BLaER1 (cell line): ENCODE measurements at regions not wholly inside any gene's neighbourhood (a gene's known extent, or its start where the extent isn't known, plus 50 kb on each side); places are given as distances from the start of the nearest gene placed in this dataset.

Source experiments
- H3K27ac ChIP-seq: shearing (Covaris generic); formaldehyde crosslinking; 2 replicates; pipeline ENCODE4 v1.8.1; 2022
- H3K27me3 ChIP-seq: shearing (Covaris generic); formaldehyde crosslinking; 2 replicates; pipeline ENCODE4 v1.8.1; 2022
- H3K36me3 ChIP-seq: shearing (Covaris generic); formaldehyde crosslinking; 2 replicates; pipeline ENCODE4 v1.8.1; 2022
- H3K4me1 ChIP-seq: shearing (Covaris generic); formaldehyde crosslinking; 2 replicates; pipeline ENCODE4 v1.8.1; 2022
- H3K4me2 ChIP-seq: shearing (Covaris generic); formaldehyde crosslinking; 2 replicates; pipeline ENCODE4 v1.8.1; 2022
- H3K4me3 ChIP-seq: shearing (Covaris generic); formaldehyde crosslinking; 2 replicates; pipeline ENCODE4 v1.8.1; 2022
- H3K9ac ChIP-seq: shearing (Covaris generic); formaldehyde crosslinking; 2 replicates; pipeline ENCODE4 v1.8.1; 2022
- H3K9me3 ChIP-seq: shearing (Covaris generic); formaldehyde crosslinking; 2 replicates; pipeline ENCODE4 v1.8.1; 2022
- H4K20me1 ChIP-seq: shearing (Covaris generic); formaldehyde crosslinking; 2 replicates; pipeline ENCODE4 v1.8.1; 2022
- Cebpa-rat ChIP-seq: shearing (Covaris generic); IDR thresholded peaks from 2 replicates; pipeline ENCODE4 v1.8.1; 2022

DNA sequence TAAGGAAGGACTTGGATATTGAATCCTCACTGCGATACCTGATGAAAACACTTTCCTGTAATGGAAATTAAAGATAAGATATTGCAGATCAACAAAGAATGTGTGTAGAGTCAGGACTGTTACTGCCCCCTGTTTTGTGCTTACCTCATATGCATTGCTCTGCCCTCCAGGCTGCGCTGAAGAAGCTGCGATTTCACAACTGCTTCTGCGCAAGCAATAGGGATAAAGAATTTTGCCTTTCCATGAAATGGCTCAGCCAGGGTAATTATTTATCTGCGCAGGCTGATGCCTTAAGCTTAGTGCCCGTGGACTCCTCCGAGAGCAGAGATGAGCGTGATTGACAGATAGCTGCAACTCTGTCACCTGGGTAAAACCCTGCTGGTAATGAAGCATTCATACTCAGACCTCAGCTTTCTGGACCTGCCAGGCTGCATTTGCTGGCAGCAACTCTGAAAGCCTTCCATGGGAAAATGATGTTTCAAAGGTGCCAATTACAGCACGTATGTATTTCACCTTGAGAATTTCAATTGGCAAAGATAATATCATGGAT, 370.6 kb downstream of the SAMD5 start:
- H3K4me3 ChIP-seq, result no peak overlapping the region
- H3K27me3 ChIP-seq, result no peaks in the 10 kb centered on the region
- TF ChIP-seq Cebpa-rat, result no peak
- H3K9me3 ChIP-seq, result no peaks in the 10 kb centered on the region
- no peak overlapping the region for H3K9ac ChIP-seq
- no peaks in the 10 kb centered on the region for H4K20me1 ChIP-seq
- H3K4me2 ChIP-seq, result no peak overlapping the region
- peaks cover 7% of the 10 kb centered on the region; the same call in 1 of the 2 replicates for H3K4me1 ChIP-seq
- no peaks in the 10 kb centered on the region for H3K36me3 ChIP-seq
- no peak overlapping the region for H3K27ac ChIP-seq

DNA sequence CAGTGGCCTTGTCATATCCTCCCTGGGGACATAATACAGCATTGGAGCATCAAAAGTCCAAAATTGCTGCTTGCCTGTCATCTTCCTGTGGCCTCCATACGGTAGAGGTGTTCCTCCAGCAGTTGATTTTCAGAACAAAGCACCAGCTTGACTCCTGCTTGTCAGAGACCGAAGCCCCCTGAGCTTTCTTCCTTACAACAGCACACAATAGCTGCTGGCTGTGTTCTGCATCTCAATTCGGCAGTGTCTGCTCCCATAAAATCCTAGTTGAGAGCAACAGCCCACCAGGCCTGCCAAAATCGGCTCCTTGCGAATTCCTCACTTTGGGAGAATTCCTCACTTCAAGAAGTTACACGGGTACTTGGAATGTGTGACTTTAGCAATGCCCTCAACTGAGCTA, 372.9 kb downstream of the SAMD5 start:
- no peak for TF ChIP-seq Cebpa-rat
- H3K9ac ChIP-seq, result no peak overlapping the region
- H3K36me3 ChIP-seq, result no peaks in the 10 kb centered on the region
- H3K9me3 ChIP-seq, result no peaks in the 10 kb centered on the region
- H3K4me2 ChIP-seq, result no peak overlapping the region; the same call in 1 of the 2 replicates
- H4K20me1 ChIP-seq, result no peaks in the 10 kb centered on the region
- H3K4me1 ChIP-seq, result peaks cover 7% of the 10 kb centered on the region; the same call in 1 of the 2 replicates
- no peak overlapping the region for H3K27ac ChIP-seq
- H3K4me3 ChIP-seq, result no peak overlapping the region
- no peaks in the 10 kb centered on the region for H3K27me3 ChIP-seq

DNA sequence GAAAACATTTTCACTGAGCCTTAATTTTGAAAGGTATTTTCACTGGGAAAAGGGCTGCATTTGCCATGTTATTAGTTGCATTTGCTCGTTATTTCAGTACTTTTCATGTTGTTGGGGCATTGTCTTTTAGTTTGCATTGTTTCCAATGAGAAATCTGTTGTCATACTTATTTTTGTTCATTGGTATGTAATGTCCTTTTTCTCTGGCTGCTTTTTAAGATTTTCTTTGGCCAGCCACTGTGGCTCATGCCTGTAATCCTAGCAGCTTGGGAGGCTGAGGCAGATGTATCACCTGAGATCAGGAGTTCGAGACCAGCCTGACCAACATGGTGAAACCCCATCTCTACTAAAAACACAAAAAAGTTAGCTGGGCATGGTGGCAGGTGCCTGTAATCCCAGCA, 379.9 kb downstream of the SAMD5 start:
- H3K9me3 ChIP-seq, result no peaks in the 10 kb centered on the region
- TF ChIP-seq Cebpa-rat, result no peak
- no peaks in the 10 kb centered on the region for H3K4me1 ChIP-seq
- no peak overlapping the region for H3K27ac ChIP-seq
- no peaks in the 10 kb centered on the region for H4K20me1 ChIP-seq
- H3K4me2 ChIP-seq, result no peak overlapping the region
- no peak overlapping the region for H3K9ac ChIP-seq
- no peaks in the 10 kb centered on the region for H3K27me3 ChIP-seq
- no peak overlapping the region for H3K4me3 ChIP-seq
- no peaks in the 10 kb centered on the region for H3K36me3 ChIP-seq

DNA sequence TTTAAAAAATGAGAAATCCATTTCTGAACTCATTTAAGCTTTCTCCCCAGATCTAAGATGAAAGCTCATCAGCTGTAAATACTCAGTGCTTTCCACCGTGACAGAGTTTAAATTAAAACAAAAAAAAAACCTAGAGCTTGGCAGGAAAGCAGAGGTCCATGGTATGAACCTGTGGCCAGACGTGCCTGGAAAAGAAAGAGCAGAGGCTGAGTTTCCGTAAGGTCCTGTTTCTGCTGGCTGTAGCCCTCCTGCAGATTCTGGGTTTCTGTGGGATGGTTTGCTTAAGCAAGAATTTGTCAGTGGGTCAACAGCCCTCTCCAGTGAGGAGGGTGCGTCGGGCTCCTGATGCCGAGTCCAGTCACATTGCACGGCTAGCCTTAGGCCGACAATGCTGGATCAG, 383.2 kb downstream of the SAMD5 start:
- no peak for TF ChIP-seq Cebpa-rat
- Histone ChIP-seq H3K36me3 (no peaks in the 10 kb centered on the region), H3K9ac (no peak overlapping the region), H3K4me1 (no peaks in the 10 kb centered on the region), H4K20me1 (no peaks in the 10 kb centered on the region), H3K9me3 (no peaks in the 10 kb centered on the region), H3K4me3 (no peak overlapping the region), H3K27me3 (no peaks in the 10 kb centered on the region), H3K27ac (no peak overlapping the region), H3K4me2 (no peak overlapping the region)

DNA sequence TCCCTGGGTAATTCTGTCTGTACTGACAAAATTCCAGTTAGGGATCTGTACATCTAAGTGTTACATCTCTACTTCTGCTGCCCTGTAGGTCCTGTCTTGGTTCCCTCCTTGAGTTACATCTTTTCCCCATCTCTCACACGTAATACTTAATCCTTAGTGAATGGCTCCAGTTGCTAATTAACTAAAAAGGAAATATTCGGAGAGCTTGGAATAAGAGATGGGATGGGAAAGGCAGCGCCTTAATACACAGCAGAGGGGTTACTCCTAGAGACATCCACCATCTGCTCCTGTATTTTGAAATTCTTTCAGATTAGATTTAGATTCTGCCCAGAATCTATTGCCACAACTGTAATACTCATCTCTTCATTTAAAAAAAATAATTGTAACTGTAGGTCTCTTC, 384.0 kb downstream of the SAMD5 start:
- Histone ChIP-seq H3K27me3 (no peaks in the 10 kb centered on the region), H4K20me1 (no peaks in the 10 kb centered on the region), H3K9me3 (no peaks in the 10 kb centered on the region), H3K36me3 (no peaks in the 10 kb centered on the region), H3K9ac (no peak overlapping the region), H3K4me3 (no peak overlapping the region), H3K4me2 (no peak overlapping the region), H3K27ac (no peak overlapping the region), H3K4me1 (no peaks in the 10 kb centered on the region)
- TF ChIP-seq Cebpa-rat, result no peak

DNA sequence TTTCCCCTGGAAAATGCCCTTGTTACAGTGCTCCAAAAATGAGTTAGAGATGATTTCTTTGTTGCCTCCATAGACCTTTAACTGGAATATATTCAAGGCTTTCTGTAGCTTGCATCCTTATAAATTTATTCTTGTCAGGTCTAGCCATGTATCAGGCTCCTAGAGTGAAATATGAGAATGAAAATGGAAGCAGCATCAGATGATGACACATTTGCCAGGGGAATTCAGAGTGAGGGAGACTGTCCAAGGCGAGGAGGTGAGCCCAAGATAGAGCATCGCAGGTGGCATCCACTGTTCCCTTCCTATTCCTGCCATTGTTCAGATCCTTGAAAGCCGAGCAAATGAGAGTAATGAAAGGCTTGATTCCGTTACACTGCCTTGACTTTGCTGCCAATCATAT, 386.8 kb downstream of the SAMD5 start:
- TF ChIP-seq Cebpa-rat, result no peak
- no peak overlapping the region for H3K4me2 ChIP-seq
- H3K27me3 ChIP-seq, result no peaks in the 10 kb centered on the region
- H3K9ac ChIP-seq, result no peak overlapping the region
- H3K4me1 ChIP-seq, result no peaks in the 10 kb centered on the region
- H3K27ac ChIP-seq, result no peak overlapping the region
- no peaks in the 10 kb centered on the region for H4K20me1 ChIP-seq
- H3K9me3 ChIP-seq, result no peaks in the 10 kb centered on the region
- no peak overlapping the region for H3K4me3 ChIP-seq
- no peaks in the 10 kb centered on the region for H3K36me3 ChIP-seq

DNA sequence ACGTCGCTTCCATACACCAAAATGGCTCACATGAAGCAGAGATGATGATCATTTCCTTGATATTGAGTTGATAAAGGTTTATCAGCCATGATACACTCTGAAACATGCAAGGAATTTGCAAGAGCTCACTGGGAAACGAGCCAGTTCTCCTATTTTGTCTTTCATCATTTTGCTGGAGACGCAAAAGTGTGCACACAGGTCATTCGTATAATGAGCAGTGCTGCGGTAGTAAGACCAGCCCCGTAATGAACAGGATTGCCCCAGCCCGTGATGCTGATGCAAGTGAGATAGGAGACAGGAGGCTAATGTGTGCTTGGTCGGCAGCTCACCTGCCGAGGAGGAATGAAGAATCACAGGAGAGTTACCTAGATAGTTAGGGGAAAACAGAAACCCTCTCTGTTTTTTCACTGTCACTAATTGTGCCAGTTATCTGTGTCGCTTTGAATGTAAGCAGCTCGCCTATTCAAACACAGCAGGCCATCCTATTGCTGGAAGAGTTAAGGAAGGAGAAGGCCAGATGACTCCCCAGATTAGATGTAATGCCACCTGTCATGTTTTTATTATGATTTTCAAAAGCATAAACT, 391.8 kb downstream of the SAMD5 start:
- Histone ChIP-seq H3K36me3 (no peaks in the 10 kb centered on the region), H3K9ac (no peak overlapping the region), H3K27me3 (no peaks in the 10 kb centered on the region), H3K4me2 (no peak overlapping the region), H3K27ac (no peak overlapping the region), H3K4me3 (no peak overlapping the region), H3K9me3 (no peaks in the 10 kb centered on the region), H4K20me1 (no peaks in the 10 kb centered on the region), H3K4me1 (no peaks in the 10 kb centered on the region)
- TF ChIP-seq Cebpa-rat, result no peak

DNA sequence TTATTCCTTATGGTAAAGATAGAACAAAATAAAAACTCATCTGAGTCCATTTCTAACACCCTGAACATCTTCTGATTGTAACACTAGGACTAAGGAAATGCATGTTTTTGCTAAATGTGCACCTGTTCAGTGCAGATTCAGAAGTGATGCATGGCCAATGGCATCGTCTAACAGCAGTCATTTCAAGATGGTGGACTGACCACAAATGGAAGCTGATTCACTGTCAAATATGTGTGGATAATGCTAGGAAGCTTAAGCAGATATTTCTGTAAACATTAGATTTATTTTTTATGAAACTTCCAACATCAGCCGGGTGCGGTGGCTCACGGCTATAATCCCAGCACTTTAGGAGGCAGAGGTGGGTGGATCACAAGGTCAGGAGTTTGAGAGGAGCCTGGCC, 394.8 kb downstream of the SAMD5 start:
- no peak overlapping the region for H3K9ac ChIP-seq
- TF ChIP-seq Cebpa-rat, result no peak

DNA sequence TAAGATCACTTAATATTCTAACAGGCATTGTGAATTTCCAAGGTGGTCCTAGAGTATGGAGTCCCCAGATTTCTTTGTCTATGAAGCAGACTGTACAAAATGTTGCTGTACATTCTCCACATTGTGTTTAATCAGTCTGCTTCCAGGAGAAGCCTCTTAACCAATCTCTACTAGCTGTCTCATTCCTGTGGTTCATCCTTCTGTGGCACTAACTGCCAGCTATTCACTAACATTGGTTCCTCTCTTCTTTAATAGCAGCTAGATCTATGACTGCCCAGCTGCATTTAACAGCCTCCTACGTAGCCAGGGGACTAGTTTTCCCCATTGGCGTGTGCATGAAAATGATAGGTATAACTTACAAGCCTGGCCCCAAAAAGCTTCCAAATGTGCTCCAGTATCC, 395.4 kb downstream of the SAMD5 start:
- Histone ChIP-seq H4K20me1 (no peaks in the 10 kb centered on the region), H3K9me3 (no peaks in the 10 kb centered on the region), H3K27me3 (no peaks in the 10 kb centered on the region), H3K4me1 (no peaks in the 10 kb centered on the region), H3K4me2 (no peak overlapping the region), H3K36me3 (no peaks in the 10 kb centered on the region), H3K27ac (no peak overlapping the region), H3K4me3 (no peak overlapping the region), H3K9ac (no peak overlapping the region)
- no peak for TF ChIP-seq Cebpa-rat

More for the DNA sequence above, 394.8 kb downstream of the SAMD5 start:
- Histone ChIP-seq H3K4me2 (no peak overlapping the region), H3K4me3 (no peak overlapping the region), H3K9me3 (no peaks in the 10 kb centered on the region), H3K4me1 (no peaks in the 10 kb centered on the region), H3K27me3 (no peaks in the 10 kb centered on the region), H4K20me1 (no peaks in the 10 kb centered on the region), H3K36me3 (no peaks in the 10 kb centered on the region), H3K27ac (no peak overlapping the region)

DNA sequence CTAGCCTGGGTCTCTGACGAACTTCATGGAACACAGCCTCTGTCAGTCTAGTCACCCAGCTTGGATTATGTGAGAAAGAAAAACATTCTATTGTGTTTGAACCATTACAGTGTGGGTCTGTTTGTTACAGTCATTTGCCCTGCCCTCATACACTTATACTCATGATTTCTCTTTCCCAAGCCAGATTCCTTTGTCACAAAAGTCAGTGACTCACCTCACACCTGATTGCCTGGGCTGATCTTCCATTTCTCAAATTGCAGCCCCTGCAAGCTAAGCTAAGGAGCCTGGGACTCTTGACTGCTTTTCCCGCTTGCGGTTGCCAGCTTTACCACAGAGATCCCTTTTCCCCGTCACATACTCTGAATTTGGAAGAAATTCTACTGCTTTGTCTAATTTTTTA, 395.9 kb downstream of the SAMD5 start:
- Histone ChIP-seq H3K9ac (no peak overlapping the region), H3K4me1 (no peaks in the 10 kb centered on the region), H3K36me3 (no peaks in the 10 kb centered on the region), H3K4me3 (no peak overlapping the region), H3K9me3 (no peaks in the 10 kb centered on the region), H4K20me1 (no peaks in the 10 kb centered on the region), H3K4me2 (no peak overlapping the region), H3K27me3 (no peaks in the 10 kb centered on the region), H3K27ac (no peak overlapping the region)
- no peak for TF ChIP-seq Cebpa-rat

DNA sequence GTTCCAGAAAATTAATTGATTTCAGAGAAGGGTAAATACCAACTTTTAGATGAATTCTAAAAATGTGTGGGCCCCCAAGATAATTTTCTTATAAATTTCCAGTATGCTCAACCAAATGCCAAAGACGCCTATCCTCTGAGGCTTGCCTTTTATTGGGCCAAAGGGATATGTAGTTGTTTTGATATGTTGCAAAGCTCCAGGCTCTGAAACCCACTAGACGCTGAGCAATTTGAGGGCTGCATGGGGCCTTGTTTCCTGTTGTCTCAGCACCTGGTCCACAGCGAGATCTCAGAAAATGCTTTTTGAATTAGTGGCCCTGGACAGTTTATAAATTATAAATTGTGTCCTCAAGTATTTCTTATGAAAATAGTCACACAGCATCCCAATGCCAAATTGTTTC, 397.2 kb downstream of the SAMD5 start:
- Histone ChIP-seq H4K20me1 (no peaks in the 10 kb centered on the region), H3K9ac (no peak overlapping the region), H3K4me2 (no peak overlapping the region), H3K4me1 (no peaks in the 10 kb centered on the region), H3K4me3 (no peak overlapping the region), H3K9me3 (no peaks in the 10 kb centered on the region), H3K27ac (no peak overlapping the region), H3K36me3 (no peaks in the 10 kb centered on the region), H3K27me3 (no peaks in the 10 kb centered on the region)
- TF ChIP-seq Cebpa-rat, result no peak
